HUES6 (cell line): ENCODE measurements at regions not wholly inside any gene's neighbourhood (a gene's known extent, or its start where the extent isn't known, plus 50 kb on each side); places are given as distances from the start of the nearest gene placed in this dataset.
"Not testable (repeated sequence)": the region's sequence is repeated elsewhere in the genome, so short reads cannot be mapped to it uniquely, and the experiment has no call there.

ENCODE experiments used
- H3K27ac ChIP-seq: 2 replicates; pipeline ENCODE4 v1.7.0; 2013; ENCODE audit warnings: low read depth, mild to moderate bottlenecking, low read length, inconsistent platforms
- H3K27me3 ChIP-seq: 2 replicates; pipeline ENCODE4 v1.6.1; 2013; ENCODE audit warnings: low read length; ENCODE audit not compliant: control insufficient read depth, insufficient read depth
- H3K36me3 ChIP-seq: 2 replicates; pipeline ENCODE4 v1.6.1; 2013; ENCODE audit warnings: low read length; ENCODE audit not compliant: control insufficient read depth, insufficient read depth
- H3K4me1 ChIP-seq: 2 replicates; pipeline ENCODE4 v1.6.1; 2013; ENCODE audit warnings: low read length; ENCODE audit not compliant: control insufficient read depth, insufficient read depth
- H3K4me3 ChIP-seq: 2 replicates; pipeline ENCODE4 v1.5.1; 2013; ENCODE audit warnings: low read depth, low read length
- H3K9ac ChIP-seq: one replicate; pipeline ENCODE4 v1.6.1; 2013; ENCODE audit warnings: mild to moderate bottlenecking, low read length
- H3K9me3 ChIP-seq: 2 replicates; pipeline ENCODE4 v1.6.1; 2013; ENCODE audit warnings: low read depth, low read length; ENCODE audit not compliant: control insufficient read depth, insufficient read depth

DNA sequence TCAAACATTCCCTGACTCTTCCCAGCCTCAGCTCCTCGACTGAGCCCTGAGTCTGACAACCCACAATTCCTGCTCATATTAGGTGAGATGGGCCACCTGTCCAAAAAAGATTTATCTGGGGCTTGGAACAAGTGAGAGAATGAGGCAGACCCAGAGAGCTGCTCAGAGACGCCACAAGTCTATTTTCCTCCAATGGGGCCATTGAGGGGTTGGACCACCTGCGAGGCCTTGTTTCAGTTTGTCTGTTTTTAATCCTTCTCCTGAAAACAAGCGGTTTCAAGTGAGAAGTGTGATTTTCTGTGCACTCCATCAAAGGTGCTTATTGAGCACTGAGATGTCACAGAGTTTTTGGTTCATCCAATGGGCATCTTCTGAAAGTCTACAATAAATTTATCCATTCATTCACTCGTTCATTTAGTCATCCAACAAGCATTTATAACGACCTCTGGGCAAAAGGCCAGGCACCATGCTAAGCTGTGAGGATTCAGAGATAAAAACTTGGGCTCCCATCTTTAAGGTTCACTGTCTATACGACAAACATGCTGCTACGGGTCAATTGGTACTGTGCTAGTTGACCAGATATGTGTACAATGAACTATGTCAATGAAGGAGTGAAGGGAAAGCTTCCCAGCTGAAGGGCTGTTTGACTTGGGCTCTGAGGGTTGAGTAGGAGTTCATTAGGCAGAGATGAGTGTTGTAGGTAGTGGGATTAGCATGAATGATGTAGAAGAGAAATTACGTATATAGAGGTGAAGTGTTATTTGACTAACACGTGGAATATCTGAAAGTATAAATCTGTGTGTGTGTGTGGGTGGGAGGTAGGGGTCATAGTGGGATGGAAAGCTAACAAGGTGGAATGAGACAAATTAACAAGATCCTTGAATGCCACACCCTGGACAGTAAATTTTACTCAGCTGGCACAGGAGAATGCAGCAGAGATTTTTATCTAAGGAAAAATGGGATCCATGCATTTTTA lies 168.9 kb downstream of the MIAT start:
- no peaks in the 10 kb centered on the region for H3K9me3 ChIP-seq
- no peak overlapping the region for H3K4me3 ChIP-seq
- H3K27me3 ChIP-seq = no peaks in the 10 kb centered on the region

DNA sequence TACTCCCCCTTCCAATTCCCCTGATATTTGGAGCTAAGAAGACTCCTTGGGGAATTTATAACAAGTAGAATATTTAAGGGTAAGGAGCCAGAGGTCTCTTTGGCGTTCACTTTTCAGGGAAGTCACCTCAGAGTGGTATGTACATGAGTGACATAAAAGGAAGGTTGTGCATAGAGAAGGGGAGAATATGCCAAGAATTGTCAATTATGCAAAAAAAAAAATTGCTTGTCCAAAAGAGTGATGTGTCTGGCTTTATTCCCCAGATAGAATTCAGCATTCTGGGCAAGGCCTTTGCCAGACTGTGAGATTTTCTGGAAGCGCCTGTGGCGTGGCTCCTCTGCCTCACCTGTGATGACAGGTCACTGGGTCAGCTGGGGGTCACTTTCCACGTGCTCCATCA lies 170.2 kb downstream of the MIAT start:
- Histone ChIP-seq H3K4me3 (no peak overlapping the region), H3K27ac (no peak overlapping the region), H3K27me3 (no peaks in the 10 kb centered on the region), H3K4me1 (no peaks in the 10 kb centered on the region), H3K9ac (no peak overlapping the region), H3K36me3 (no peaks in the 10 kb centered on the region), H3K9me3 (no peaks in the 10 kb centered on the region)

More for the DNA sequence above, 168.9 kb downstream of the MIAT start:
- Histone ChIP-seq H3K36me3 (no peaks in the 10 kb centered on the region), H3K4me1 (no peaks in the 10 kb centered on the region), H3K9ac (no peak overlapping the region), H3K27ac (no peak overlapping the region)

- no peak overlapping the region for H3K4me3 ChIP-seq
- no peaks in the 10 kb centered on the region for H3K36me3 ChIP-seq
- no peaks in the 10 kb centered on the region for H3K27me3 ChIP-seq
- H3K9me3 ChIP-seq = no peaks in the 10 kb centered on the region
- no peaks in the 10 kb centered on the region for H3K4me1 ChIP-seq
- H3K27ac ChIP-seq = no peak overlapping the region
- no peak overlapping the region for H3K9ac ChIP-seq
Measured at GRCh38 chr22:26828311-26828710, 170.9 kb downstream of the MIAT start.

DNA sequence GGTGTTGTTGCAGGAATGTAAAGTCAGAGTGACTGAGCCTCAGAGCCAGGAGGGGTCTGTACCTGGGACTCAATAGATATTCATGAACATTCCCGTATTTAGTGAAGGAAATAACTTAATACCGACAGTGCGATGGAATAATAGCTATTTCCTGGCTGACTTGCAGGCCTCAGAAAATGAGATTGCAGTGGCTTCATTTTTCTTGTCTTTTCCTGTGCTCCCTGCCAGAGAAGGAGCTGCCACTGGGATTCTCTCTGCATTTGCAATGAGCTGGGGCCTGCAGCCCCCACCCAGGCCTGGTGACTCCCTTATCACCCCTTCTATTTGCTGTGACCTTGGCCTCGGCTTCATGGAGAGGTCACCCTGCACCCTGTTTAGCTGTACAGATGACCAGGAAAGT lies 173.4 kb downstream of the MIAT start:
- no peak overlapping the region for H3K9ac ChIP-seq
- no peaks in the 10 kb centered on the region for H3K4me1 ChIP-seq
- no peaks in the 10 kb centered on the region for H3K9me3 ChIP-seq
- no peak overlapping the region for H3K27ac ChIP-seq
- H3K27me3 ChIP-seq = no peaks in the 10 kb centered on the region
- no peak overlapping the region for H3K4me3 ChIP-seq
- no peaks in the 10 kb centered on the region for H3K36me3 ChIP-seq

GRCh38 chr22:26835023-26835422 lies 177.6 kb downstream of the MIAT start:
- H3K4me1 ChIP-seq = 0 out of 2 replicates have a peak, but pooled peaks cover 3% of the 10 kb centered on the region
- H3K9ac ChIP-seq = no peak overlapping the region
- H3K27me3 ChIP-seq = no peaks in the 10 kb centered on the region
- no peaks in the 10 kb centered on the region for H3K36me3 ChIP-seq
- no peak overlapping the region for H3K27ac ChIP-seq
- no peak overlapping the region for H3K4me3 ChIP-seq
- H3K9me3 ChIP-seq = no peaks in the 10 kb centered on the region

DNA sequence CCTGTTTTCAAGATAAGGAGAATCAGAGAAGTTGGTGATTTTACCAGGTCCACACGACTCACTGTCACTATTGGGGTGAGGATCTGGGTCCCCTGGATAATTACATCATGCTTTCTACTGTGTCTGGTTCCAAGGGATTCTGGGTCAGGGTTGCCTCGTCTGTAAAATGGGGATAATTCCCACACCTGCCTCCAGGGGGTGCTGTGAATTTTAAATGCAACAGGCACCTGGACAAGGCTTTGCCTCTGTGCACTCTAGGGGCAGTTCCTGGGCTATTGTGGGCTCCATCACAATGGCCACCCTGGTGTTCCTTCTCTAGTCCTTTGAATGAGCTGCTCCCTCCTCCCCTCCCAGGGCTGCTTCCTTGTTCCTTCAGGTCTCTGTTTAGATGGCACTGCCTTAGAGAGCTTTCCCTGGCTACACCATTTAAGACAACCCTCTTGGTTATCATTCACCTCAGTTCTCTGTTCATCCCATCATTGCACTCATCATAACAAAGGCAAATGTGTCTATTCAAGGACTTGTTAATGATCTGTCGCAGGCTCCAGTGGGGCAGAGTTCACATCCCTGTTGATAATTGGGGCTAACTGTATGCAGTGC lies 178.6 kb downstream of the MIAT start:
- H3K9me3 ChIP-seq = no peaks in the 10 kb centered on the region
- H3K36me3 ChIP-seq = no peaks in the 10 kb centered on the region
- no peak overlapping the region for H3K4me3 ChIP-seq
- H3K27me3 ChIP-seq = no peaks in the 10 kb centered on the region
- H3K9ac ChIP-seq = no peak overlapping the region
- no peak overlapping the region for H3K27ac ChIP-seq
- 0 out of 2 replicates have a peak, but pooled peaks cover 3% of the 10 kb centered on the region for H3K4me1 ChIP-seq

DNA sequence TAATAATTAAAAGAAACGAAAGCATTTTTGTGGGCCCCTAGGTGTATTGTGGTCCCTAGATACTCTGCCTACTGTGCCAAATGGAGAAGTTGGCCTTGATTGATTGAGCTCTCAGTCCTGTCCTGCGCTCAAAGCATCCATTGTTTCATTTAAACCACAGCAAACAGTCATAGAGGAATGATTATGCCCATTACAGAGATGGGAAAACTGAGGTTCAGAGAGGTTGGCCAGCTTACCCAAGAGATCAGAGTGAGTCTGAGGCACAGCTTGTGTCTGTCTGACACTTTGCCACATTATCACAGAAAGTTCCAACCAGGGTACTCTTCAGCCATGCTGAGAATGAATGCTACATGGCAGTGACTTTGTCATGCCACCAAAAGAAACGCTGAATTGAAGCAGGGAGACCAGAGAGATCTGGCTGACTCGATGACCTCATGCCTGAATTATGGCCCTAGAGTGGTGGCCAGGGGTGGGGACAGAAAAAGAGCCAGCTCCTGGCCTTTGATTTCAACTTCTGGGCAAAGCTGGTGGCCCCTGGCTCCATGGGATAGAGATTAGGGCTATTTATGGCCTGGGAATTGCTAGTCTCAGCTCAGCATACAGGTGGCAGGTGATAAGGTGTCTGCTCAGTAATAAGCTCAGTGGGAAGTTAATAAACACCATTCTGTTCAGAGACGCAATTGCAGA lies 180.5 kb downstream of the MIAT start:
- no peaks in the 10 kb centered on the region for H3K36me3 ChIP-seq
- H3K9me3 ChIP-seq = no peaks in the 10 kb centered on the region
- no peaks in the 10 kb centered on the region for H3K27me3 ChIP-seq
- no peak overlapping the region for H3K4me3 ChIP-seq
- no peak overlapping the region for H3K9ac ChIP-seq
- 0 out of 2 replicates have a peak, but pooled peaks cover 3% of the 10 kb centered on the region for H3K4me1 ChIP-seq
- no peak overlapping the region for H3K27ac ChIP-seq

DNA sequence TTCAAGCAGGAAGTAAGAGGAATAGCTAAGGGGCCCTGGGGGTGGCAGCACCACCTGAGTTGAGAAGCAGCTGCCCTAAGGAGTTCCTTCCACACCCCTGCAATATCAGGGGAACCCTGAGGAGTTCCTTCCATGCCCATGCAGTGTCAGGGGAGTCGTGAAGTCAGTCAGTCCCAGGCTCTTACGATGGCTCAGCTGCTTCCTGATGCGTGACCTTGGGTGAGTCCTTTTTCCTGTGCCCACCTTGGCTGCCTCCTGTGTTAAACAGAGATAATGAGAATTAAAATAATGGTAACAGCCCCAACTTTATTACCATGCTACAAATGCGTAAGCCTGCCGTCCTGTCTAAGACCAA lies 181.1 kb downstream of the MIAT start:
- H3K27ac ChIP-seq = no peak overlapping the region
- no peak overlapping the region for H3K4me3 ChIP-seq
- no peaks in the 10 kb centered on the region for H3K36me3 ChIP-seq
- 0 out of 2 replicates have a peak, but pooled peaks cover 3% of the 10 kb centered on the region for H3K4me1 ChIP-seq
- H3K9me3 ChIP-seq = no peaks in the 10 kb centered on the region
- H3K27me3 ChIP-seq = peaks cover 2% of the 10 kb centered on the region; the same call in 1 of the 2 replicates
- no peak overlapping the region for H3K9ac ChIP-seq

DNA sequence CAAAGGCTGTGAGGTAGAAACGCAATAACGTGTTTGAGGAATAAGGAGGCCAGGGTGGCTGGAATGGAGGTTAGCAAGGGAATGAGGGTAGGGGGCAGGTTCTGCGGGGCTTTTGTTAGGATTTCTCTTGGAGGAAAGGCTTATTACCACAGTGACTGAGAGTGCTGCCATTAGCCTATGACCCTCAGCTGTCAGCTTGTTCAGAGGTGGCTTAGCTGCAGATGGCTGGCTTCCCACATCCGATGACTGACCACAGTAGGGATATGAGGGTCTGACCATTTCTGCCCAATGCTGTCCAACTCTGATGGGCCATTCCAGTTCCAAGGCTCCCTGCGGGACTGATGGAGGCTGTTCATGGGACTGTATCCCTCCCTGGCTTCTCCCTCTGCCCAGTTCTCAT lies 181.8 kb downstream of the MIAT start:
- H3K4me3 ChIP-seq = no peak overlapping the region
- H3K9me3 ChIP-seq = no peaks in the 10 kb centered on the region
- H3K27ac ChIP-seq = no peak overlapping the region
- H3K9ac ChIP-seq = no peak overlapping the region
- H3K36me3 ChIP-seq = no peaks in the 10 kb centered on the region
- peaks cover 5% of the 10 kb centered on the region; the same call in 1 of the 2 replicates for H3K27me3 ChIP-seq
- H3K4me1 ChIP-seq = 0 out of 2 replicates have a peak, but pooled peaks cover 3% of the 10 kb centered on the region

DNA sequence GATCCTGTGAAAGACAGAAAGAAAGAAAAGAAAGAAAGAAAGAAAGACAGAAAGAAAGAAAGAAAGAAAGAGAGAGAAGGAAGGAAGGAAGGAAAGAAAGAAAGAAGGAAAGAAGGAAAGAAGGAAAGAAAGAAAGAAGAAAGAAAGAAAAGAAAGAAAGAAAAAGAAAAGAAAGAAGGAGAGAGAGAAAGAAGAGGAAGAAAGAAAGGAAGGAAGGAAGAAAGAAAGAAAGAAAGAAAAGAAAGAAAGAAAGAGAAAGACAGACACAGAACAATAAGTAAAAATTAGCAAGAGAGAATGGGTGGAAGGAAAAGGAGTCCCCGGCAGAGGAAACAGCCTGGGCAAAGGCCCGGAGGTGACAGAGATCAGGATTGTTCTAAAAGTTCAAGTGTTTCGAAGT lies 183.4 kb downstream of the MIAT start:
- H3K4me1 ChIP-seq, H3K4me3 ChIP-seq, H3K9ac ChIP-seq, H3K27ac ChIP-seq, H3K9me3 ChIP-seq, H3K27me3 ChIP-seq, H3K36me3 ChIP-seq: not testable (repeated sequence)

- Histone ChIP-seq H3K36me3 (no peaks in the 10 kb centered on the region), H3K4me1 (no peaks in the 10 kb centered on the region), H3K9me3 (no peaks in the 10 kb centered on the region), H3K27me3 (peaks cover 9% of the 10 kb centered on the region; the same call in 1 of the 2 replicates), H3K9ac (no peak overlapping the region), H3K4me3 (no peak overlapping the region), H3K27ac (no peak overlapping the region)
Measured at GRCh38 chr22:26842103-26842502, 184.7 kb downstream of the MIAT start.
